Stimulated activated CD4-positive, alpha-beta T cell treated with anti-CD3 and anti-CD28 coated beads, Interleukin-1b, Interleukin-23, amount 100 ng/mL, for 1 hour (primary cell): ENCODE measurements at regions not wholly inside any gene's neighbourhood (a gene's known extent, or its start where the extent isn't known, plus 50 kb on each side); places are given as distances from the start of the nearest gene placed in this dataset.

Experiments
- DNase-seq, 2 donors: peaks; one replicate each; pipeline ENCODE4 v3.0.0-alpha.2; 2020; ENCODE audit warnings: low read depth in 2 of 2

DNA sequence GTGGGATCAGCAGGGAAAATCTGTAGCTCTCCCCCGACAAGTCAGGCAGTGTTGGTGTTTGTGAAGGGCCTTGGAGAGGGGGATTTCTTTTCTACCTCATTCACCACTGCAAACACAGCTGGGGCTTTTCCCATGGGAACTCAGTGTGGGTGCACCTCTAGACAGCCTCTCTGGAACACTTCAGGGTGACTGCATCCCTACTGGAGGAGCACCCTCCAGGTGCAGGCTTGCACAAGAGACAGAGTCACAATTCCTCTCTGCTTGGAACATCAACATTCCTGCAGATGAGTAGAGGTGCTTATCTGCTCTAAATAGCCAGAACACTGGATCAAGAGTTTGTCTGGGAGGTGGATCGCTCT, 72.7 kb upstream of the AKAP13 start:
- no peak for DNase-seq

DNA sequence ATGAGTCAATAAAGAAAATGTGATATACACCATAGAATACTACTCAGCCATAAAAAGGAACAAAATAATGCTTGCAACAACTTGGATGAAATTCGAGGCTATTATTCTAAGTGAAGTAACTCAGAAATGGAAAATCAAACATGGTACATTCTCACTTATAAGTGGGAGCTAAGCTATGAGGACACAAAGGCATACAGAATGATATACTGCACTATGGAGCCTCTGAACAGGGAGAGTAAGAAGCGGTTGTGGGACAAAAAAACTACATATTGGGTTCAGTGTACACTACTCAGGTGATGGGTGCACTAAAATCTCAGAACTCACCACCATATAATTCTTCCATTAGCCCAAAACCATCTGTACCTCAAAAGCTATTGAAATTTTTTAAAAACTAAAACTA, 68.8 kb upstream of the AKAP13 start:
- DNase-seq, result no peak

DNA sequence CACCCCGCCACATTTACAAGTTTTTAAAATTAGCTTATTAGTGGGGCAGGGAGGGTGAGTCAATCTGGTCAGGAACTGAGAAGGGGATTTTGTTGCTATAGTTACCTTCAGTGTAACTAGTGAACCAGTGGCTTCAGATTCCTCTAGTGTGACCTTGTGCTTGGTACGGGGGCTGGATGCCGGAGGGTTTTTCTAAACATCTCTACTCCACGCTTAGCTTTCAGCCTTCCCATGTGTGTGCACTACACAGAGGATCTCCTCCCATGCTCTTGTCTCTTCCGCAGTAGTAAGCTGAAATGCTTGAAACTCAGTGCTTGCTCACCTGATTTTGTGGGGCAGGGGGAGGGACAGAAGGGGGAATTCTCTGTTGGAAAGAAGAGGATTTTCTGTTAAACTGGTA, 67.9 kb upstream of the AKAP13 start:
- no peak for DNase-seq

DNA sequence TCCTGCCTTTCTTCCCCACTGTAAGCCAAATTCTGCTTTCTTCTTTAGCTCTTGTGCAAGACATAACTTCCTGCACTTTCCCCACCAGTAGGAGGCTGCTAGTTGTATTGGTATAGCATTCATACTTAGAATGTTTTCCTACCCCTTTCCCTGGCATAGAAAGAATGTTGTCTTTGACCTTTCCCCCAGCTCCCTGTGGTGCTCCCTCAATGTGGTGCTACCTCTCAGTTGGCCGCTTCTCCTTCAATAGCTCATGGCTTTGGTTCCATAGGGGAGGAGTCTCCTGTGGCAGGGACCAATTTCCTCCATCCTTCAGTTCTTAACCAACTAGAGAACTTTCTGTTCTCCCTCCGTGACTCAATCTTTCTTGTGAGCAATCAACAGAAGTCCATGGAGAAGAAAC, 67.5 kb upstream of the AKAP13 start:
- no peak for DNase-seq

DNA sequence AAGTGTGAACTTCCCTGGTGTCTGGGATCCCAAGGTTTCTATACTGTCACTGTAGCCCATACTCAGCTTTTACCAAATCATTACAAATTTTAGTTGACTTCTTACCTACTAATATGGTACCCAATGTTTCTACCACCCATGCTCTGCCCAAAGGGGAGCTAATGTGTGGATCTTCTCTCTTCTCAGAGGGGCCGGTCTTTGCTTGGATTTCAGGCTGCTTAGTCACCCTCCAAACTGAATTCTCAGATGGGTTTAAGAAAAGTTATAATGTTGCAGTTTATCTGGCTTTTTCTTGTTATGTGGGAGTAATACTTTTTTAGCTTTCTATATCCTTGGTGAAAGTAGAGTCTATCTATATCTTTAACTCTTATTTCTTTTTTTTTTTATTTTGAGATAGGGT, 67.1 kb upstream of the AKAP13 start:
- DNase-seq, result no peak

DNA sequence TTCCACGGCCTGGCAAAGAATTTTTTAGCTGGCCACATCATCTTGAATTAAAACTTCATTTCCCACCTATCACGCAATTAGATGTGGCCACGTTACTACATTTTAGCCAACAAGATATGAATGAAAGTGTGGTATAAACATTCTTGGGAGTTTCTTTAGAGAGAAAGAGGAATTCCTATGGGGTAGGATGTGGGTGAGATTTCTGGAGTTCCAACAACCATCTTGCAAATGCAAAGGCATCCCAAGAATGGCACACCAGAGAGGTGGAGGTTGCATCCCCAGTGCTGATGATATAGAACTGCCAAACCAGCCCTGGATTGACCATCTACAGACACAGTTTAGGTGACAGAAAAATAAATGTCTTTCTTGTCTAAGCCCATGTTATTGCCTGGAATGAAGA, 66.3 kb upstream of the AKAP13 start:
- no peak for DNase-seq

DNA sequence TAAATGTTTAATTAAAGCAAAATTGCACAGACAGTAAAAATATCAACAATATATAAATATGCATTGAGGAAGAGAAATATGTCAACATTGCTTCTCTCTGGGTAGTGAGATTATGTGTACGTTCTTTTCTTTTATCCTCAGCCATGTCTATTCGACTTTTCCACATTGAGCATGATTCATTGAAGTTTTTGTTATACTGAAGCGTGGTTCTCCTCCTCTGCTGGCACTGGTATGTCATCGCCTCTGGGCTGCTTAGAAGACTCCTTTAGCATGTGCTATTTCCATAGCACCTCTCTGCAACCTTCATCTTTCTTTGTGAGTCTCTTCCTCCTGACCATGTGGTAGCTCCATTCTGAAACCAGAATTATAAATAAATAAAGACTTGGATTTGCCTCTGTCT, 65.8 kb upstream of the AKAP13 start:
- no peak for DNase-seq

DNA sequence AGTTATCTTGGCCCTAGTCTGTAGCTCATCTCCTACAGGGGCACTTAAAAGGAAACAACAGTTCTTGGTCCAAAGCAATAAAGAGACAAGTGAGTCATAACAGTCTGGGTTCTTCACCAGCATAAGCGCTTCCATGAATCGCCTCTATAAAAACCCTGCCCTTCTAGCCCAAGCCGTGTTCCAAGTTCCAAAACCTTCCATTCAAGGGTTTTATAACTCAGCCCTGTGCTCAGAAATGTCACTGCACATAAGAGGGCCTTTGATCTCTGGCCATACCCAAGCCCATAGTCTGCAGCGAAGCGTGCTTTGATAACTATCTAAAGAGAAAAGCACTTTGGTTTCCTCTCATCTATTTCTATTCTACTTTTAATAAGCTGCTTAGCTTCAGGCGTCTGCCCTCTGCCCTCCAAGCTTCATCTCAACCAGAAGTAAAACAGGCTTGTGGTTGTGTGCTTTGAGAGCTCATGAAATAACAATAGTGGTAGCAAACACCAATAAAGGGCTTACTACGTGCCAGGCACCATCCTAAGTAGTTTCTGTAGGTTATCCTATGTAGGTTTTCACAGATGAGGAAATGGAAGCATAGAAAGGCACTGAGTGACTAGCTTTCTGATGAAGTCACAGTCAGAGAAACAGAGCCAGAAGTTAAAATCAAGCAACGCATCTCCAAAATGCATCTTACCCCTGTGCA, 64.0 kb upstream of the AKAP13 start:
- DNase-seq, result no peak

DNA sequence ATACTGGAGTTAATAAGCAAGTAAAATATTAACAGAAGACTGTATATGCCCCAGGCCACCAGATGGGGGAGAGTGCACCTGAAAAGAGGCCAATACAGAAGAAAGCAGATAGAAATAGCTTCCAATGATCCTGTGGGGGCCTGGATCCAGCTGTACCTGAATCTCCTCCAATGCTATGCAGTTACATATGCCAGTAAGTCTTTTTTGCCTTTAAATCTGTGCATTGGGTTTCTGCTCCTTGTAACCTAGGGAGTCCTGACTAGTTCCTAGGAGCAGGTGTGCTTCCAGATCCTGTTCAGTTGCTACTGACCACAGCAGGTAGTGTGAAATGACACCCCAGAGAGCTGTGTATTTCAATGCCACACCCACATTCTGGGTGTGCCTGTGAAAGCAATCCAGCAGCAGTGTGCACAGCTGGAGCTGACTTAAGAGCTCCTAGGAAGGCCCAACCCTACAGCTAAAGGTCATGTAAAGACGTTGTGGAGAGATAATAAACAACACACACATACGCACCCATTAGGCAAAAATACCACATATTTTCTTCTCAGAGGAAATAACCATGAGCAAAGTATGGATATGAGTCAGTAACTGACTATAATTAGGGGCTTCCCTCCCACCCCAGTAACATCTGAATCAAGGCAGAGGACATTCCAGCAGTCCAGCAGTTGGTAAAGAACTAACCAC, 62.2 kb upstream of the AKAP13 start:
- no peak for DNase-seq

DNA sequence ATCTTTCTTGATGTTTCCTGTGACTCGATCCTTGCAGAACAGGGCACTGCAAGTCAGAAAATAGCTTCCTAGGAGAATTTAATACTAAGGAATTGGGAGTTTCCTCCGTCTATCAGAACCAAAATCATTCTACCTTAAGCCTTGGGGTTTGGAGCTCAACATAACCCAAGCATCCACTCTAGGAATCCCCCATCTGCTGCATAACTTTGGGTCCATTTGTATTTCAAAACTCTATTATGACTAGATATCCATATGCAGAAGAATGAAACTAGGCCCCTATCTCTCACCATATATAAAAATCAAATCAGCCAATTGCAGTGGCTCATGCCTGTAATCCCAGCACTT, 61.7 kb upstream of the AKAP13 start:
- no peak for DNase-seq

DNA sequence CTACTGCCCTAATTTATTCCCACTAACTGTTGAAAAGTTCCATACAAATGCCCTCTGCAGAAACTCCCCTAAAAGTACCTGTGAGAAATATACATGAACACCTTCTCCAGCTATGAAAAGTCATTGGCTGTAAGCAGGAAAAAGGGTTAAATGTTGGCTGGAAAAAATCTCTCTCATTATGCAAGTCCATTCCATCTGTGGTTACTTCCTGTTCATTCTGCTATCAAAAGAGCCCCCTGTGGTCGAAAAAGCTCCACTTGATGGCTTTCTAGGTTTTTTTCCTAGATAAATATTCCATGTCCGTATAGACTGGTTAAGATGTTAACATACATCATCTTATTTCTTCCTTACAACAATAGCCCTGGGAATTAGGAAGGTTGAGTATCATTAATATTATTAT, 56.2 kb upstream of the AKAP13 start:
- DNase-seq, result no peak

DNA sequence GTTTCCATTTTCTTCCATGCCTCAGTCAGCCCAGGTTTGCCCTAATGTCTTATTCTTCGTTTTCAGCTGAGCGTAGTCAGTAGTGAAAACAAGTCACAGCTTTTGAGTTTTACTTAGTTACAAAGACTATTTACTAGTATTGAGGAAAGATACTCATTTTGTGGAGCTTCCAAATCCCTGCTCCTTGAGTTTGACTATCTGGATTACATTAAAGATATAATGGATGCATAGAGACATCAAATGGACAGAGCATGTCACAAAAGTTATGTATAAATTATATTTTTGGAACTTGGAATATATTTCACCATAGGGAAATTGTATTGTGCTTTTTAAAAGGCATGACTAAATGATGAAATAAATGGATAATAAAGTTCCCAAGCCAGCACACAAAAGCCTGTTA, 54.6 kb upstream of the AKAP13 start:
- no peak for DNase-seq

DNA sequence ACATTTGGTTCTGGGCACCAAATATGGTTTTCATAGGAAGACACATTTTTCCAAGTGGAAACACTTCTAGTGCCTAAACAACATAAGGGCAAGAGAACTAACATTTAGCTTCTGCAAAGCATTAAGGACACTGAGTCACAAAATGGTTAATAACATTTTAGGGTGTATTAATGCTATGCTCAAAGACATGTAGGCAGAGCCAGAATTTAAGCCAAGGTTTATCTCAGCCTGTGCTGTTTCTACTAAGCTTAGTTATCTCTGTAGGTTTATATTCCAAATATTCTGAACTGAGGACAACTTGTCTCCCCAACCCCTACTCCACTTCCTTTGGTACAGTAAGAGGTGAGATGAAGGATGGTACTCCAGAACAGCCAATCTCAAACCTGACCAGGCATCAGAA, 54.1 kb upstream of the AKAP13 start:
- no peak for DNase-seq

DNA sequence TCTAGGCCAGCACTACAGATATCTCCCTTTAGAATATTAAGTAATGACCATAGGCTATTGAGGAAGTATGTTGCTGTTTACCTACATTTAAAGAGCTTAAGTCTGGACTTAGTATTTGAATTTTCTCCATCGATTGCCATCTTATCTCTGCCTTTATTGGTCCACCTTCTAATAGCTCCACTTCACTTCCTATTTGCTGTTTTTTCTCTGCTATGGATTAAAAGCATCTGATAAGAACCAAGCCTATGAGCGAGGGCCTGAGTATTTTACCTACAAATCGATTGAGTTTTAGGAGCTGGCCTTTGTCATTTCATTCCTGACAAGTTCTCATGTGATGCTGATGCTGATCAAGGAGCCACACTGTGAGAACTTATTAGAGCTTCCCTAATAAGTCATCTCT, 52.6 kb upstream of the AKAP13 start:
- DNase-seq, result no peak

DNA sequence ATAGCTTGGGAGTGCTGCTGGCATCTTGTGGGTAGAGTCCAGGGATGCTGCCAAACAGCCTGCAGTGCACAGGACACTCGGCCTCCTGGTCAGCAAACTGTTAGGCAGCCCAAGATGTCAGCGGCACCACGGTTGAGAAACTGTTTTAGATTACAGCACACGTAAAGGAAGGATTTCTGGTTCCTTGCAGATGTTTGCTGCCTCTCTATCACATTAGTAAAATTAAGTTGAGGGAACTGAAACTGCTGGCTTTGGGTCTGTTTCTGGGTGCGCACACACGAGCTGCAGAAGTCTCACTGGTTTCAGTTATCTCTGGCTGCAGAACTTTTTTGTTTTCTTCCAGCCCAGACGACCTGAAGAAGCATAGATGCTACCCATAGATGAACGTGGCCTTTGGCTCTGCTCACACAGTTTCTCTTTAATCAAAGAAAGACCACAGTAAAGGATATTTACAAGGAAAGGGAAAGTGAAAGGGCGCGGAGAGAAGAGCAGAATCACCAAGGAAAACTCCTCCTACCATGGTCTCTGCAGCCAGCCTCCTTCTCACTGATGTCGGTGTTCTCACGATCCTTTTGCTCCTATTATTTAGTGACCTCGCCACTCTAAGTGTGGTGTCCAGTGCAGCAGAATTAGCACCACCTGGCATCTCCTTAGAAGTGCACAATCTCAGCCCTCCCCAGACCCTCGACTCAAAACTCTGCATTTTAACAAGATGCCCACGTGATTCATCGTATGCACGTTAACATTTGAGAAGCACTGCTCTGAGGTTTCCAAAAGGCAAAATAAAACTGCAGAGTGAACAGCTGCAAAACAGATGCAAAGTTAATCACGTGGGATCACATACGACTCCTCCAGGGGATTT, 50.6 kb upstream of the AKAP13 start:
- no peak for DNase-seq
